ENCODE measurements at regions not wholly inside any gene's neighbourhood (a gene's known extent, or its start where the extent isn't known, plus 50 kb on each side); places are given as distances from the start of the nearest gene placed in this dataset.
"Not testable (repeated sequence)": the region's sequence is repeated elsewhere in the genome, so short reads cannot be mapped to it uniquely, and the experiment has no call there.

DNA sequence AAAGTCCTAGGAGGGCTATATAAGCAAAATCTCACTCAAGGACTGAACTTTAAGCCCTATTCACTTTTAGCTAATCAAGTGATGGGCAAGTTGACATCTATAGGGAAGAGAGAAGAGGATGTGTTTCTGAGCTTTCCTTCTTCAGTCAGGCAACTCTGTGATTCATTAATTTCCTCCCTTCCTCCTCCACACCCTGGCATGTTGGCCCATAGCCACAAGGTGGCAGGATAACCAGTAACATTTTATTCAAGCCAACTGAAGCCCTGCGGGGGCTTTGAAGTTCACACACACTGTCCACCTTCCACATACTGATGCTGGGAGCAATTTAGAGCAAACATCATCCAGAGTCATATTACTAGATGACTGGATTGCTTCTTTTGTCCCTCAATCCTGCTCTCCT lies 111.9 kb upstream of the POTEB2 start:
- DNase-seq; H2BK20ac ChIP-seq (ENCODE audit: low read depth, low read length); H2BK120ac ChIP-seq (ENCODE audit: low read depth, low read length); H4K5ac ChIP-seq (ENCODE audit: low read depth, low read length); H3K4me2 ChIP-seq (ENCODE audit: low read depth, low read length); H3K27ac ChIP-seq (ENCODE audit: insufficient read depth, low read length); H2BK5ac ChIP-seq (ENCODE audit: low read depth, low read length, poor library complexity, severe bottlenecking); H3K27me3 ChIP-seq (ENCODE audit: control insufficient read depth, insufficient read depth, low read length); BruUV-seq (replicated peaks); H3K9me3 ChIP-seq (ENCODE audit: control insufficient read depth, insufficient read depth, low read length); H2AK9ac ChIP-seq (replicated peaks; ENCODE audit: low read depth, low read length, poor library complexity); H3K56ac ChIP-seq (ENCODE audit: extremely low read depth, insufficient read depth, low read length); H3K9me1 ChIP-seq (ENCODE audit: insufficient read depth, low read length); in situ Hi-C loops (cut with MboI; ENCODE audit: low sequenced_read_pairs); H4K8ac ChIP-seq (ENCODE audit: low read depth in 2 of 2, low read length in 2 of 2); H4K91ac ChIP-seq (ENCODE audit: insufficient read depth, low read depth, low read length); H3K9ac ChIP-seq (ENCODE audit: low read depth, low read length); H4K20me1 ChIP-seq (ENCODE audit: insufficient read depth, low read length); H2AFZ ChIP-seq (replicated peaks; ENCODE audit: low read length, poor library complexity); H3K4me3 ChIP-seq (ENCODE audit: insufficient read depth, low read depth, low read length); H3K36me3 ChIP-seq (ENCODE audit: control insufficient read depth, insufficient read depth, low read length); H3K4ac ChIP-seq (ENCODE audit: low read depth, low read length); H2AK5ac ChIP-seq (ENCODE audit: low read depth, low read length); H3K18ac ChIP-seq (ENCODE audit: low read depth, low read length); H3K14ac ChIP-seq (replicated peaks; ENCODE audit: low read depth, low read length); POLR2A ChIA-PET (ENCODE audit: unreplicated experiment); dilution Hi-C loops (cut with HindIII; ENCODE audit: low sequenced_read_pairs, unreplicated experiment); H3K4me1 ChIP-seq (ENCODE audit: control insufficient read depth, insufficient read depth, low read length); H3K23ac ChIP-seq (ENCODE audit: low read depth, low read length); ATAC-seq (ENCODE audit: low read depth); H3K79me1 ChIP-seq (ENCODE audit: low read depth in 1 of 2, low read length in 2 of 2); intact Hi-C loops (cut with micrococcal nuclease); H2BK15ac ChIP-seq (ENCODE audit: low read depth, low read length); CTCF ChIA-PET: not testable (repeated sequence)
- no CpG with 5 or more reads among the region's 1 CpG for WGBS, 2 experiments (ENCODE audit: extremely low coverage in 2 of 2, insufficient read length in 1 of 2)

DNA sequence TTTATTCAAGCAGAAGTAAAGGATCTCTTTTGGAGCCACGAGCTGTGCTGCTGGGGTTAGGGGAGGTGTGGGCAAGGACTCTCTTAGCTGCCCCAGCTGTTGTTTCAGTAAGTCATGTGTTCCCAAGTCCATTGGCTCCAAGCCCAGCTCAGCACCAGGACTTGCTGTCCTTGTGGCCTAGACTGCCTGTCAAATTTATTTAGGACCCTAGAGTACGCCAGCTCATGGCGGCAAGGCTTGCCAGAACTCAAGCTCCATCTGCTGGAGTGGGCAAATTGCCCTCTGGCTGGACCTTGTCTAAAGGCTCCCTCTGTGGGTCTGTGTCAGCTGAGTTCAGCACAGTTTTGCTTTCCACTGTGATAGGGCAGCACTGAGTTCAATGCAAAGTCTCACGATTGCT lies 106.6 kb upstream of the POTEB2 start:
- H2AK5ac ChIP-seq (ENCODE audit: low read depth, low read length); H3K4me2 ChIP-seq (ENCODE audit: low read depth, low read length); BruUV-seq (replicated peaks); intact Hi-C loops (cut with micrococcal nuclease); H3K79me1 ChIP-seq (ENCODE audit: low read depth in 1 of 2, low read length in 2 of 2); H4K8ac ChIP-seq (ENCODE audit: low read depth in 2 of 2, low read length in 2 of 2); DNase-seq; H3K18ac ChIP-seq (ENCODE audit: low read depth, low read length); ATAC-seq (ENCODE audit: low read depth); H3K23ac ChIP-seq (ENCODE audit: low read depth, low read length); H2AFZ ChIP-seq (replicated peaks; ENCODE audit: low read length, poor library complexity); dilution Hi-C loops (cut with HindIII; ENCODE audit: low sequenced_read_pairs, unreplicated experiment); H4K5ac ChIP-seq (ENCODE audit: low read depth, low read length); H4K91ac ChIP-seq (ENCODE audit: insufficient read depth, low read depth, low read length); H4K20me1 ChIP-seq (ENCODE audit: insufficient read depth, low read length); H3K27me3 ChIP-seq (ENCODE audit: control insufficient read depth, insufficient read depth, low read length); H2BK15ac ChIP-seq (ENCODE audit: low read depth, low read length); H2BK5ac ChIP-seq (ENCODE audit: low read depth, low read length, poor library complexity, severe bottlenecking); H3K4ac ChIP-seq (ENCODE audit: low read depth, low read length); H3K4me3 ChIP-seq (ENCODE audit: insufficient read depth, low read depth, low read length); H3K56ac ChIP-seq (ENCODE audit: extremely low read depth, insufficient read depth, low read length); H2BK120ac ChIP-seq (ENCODE audit: low read depth, low read length); H3K9me1 ChIP-seq (ENCODE audit: insufficient read depth, low read length); H3K9me3 ChIP-seq (ENCODE audit: control insufficient read depth, insufficient read depth, low read length); in situ Hi-C loops (cut with MboI; ENCODE audit: low sequenced_read_pairs); H3K9ac ChIP-seq (ENCODE audit: low read depth, low read length); H2BK20ac ChIP-seq (ENCODE audit: low read depth, low read length); H3K4me1 ChIP-seq (ENCODE audit: control insufficient read depth, insufficient read depth, low read length); H3K27ac ChIP-seq (ENCODE audit: insufficient read depth, low read length); H3K14ac ChIP-seq (replicated peaks; ENCODE audit: low read depth, low read length); POLR2A ChIA-PET (ENCODE audit: unreplicated experiment); H2AK9ac ChIP-seq (replicated peaks; ENCODE audit: low read depth, low read length, poor library complexity); CTCF ChIA-PET; H3K36me3 ChIP-seq (ENCODE audit: control insufficient read depth, insufficient read depth, low read length): not testable (repeated sequence)
- WGBS, 2 experiments (ENCODE audit: extremely low coverage in 2 of 2, insufficient read length in 1 of 2): no CpG with 5 or more reads among the region's 4 CpGs

Data from IMR-90 (cell line).